ENCODE measurements at regions not wholly inside any gene's neighbourhood (a gene's known extent, or its start where the extent isn't known, plus 50 kb on each side); places are given as distances from the start of the nearest gene placed in this dataset.
A peak's percentile ranks its signal among the peaks of the same experiment; 100 is the strongest.

- no peak for DNase-seq (ENCODE audit: low read depth in 2 of 2)
Measured at GRCh38 chr14:95466506-95466905, 49.9 kb downstream of the SYNE3 start.

GRCh38 chr14:95465936-95466335 is 50.5 kb downstream of the SYNE3 start:
- no peak for DNase-seq (ENCODE audit: low read depth in 2 of 2)

DNA sequence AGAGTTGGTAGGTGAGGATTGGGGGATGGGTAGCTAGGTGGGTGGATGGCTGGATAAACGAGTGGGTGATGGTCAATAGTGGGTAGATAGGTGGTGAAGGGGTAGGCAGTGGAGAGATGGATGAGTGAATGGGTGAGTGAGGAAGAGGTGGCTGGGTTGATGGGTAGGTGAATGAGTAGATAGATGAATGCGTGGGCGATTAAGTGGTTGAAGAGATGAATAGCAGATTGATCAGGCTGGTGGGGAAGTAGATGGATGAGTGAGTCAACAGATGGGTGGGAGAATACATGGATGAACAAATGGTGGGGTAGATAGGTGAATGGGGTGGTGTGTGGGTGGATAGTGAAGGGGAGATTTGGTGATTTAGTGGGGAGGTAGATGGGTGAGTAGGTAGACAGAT is 51.1 kb downstream of the SYNE3 start:
- DNase-seq (ENCODE audit: low read depth in 2 of 2) = no peak

GRCh38 chr14:95464514-95464913 is 51.9 kb downstream of the SYNE3 start:
- no peak for DNase-seq (ENCODE audit: low read depth in 2 of 2)

GRCh38 chr14:95464103-95464502 is 52.3 kb downstream of the SYNE3 start:
- DNase-seq (ENCODE audit: low read depth in 2 of 2) = no peak

DNA sequence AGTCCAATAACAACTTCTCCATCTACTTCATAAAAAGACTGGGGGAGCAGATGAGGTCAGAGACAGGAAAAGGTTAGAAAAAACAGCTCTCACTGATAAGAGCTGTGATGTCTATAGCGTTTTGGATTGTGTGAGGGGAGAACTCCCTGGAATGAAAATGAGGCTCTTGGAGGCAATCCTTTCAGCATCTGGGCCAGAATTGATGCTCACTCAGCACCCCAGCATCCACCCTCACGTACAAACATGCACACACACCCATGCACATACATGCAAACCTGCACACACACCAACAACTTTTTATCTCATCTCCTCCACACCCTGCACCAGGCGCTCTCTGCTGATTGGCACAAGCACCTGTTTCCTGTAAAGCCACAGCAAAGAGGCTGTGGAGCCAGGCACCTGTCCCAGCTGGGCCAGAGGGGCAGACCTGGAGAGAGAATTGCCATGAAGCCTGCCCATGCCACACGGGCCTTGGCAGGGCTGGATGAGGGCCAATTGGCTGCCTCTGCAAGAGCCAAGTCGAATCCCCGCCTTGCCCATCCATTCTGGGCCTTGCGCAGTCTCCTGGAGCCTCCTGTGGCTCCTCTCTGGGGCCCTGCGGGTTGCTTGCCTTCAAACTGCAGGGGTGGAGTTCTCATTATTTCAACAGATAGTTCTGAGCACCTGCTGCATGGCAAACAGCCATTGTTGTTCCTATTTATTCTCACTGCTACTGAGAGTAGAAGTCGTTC is 53.1 kb downstream of the SYNE3 start:
- DNase-seq (ENCODE audit: low read depth in 2 of 2) = no peak

GRCh38 chr14:95462491-95462890 is 54.0 kb downstream of the SYNE3 start:
- no peak for DNase-seq (ENCODE audit: low read depth in 2 of 2)

- DNase-seq (ENCODE audit: low read depth in 2 of 2) = no peak
Measured at GRCh38 chr14:95460647-95461478, 55.6 kb downstream of the SYNE3 start.

DNA sequence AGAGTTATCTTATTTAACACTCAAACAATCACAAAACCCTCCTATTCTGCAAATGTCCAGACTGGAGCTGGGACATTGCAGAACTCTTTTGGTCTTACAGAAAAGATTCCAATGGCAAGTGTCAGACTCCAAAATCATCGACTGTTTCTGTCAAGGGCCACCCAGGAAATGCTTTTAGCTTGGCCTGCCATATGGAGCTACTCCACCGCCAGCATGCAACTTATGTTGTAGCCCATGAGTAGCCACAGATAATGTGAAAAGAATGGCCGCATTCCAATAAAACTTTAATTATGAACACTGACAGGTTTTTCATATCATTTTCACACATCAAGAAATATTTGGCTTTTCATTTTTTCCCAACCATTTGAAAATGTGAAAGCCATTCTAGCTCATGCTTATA is 57.5 kb downstream of the SYNE3 start:
- DNase-seq (ENCODE audit: low read depth in 2 of 2) = no peak

DNA sequence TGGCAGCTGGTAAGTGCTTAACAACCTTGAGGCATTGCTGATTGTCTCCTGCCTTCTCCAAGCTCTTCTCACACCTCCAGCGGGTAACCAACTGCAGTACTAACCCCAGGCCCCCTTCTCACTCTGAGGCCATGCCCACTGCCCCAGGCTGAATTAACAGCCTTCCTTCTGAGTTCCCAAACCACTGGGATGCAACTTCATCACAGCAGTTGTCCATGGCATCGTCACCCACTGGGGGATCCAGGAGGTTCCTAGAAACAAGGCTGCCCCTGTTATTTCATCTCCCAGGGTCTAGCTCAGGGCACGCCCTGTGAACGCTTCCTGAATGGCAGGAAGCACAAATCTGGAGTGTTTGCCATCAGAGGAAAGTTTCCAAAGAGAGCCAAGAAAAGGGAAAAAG is 58.0 kb downstream of the SYNE3 start:
- DNase-seq (ENCODE audit: low read depth in 2 of 2) = no peak

- DNase-seq (ENCODE audit: low read depth in 2 of 2) = no peak
Measured at GRCh38 chr14:95456281-95456680, 60.2 kb downstream of the SYNE3 start.

- DNase-seq (ENCODE audit: low read depth in 2 of 2) = no peak
Measured at GRCh38 chr14:95455246-95455645, 61.2 kb downstream of the SYNE3 start.

- DNase-seq (ENCODE audit: low read depth in 2 of 2) = no peak
Measured at GRCh38 chr14:95453713-95453980, 62.8 kb downstream of the SYNE3 start.

GRCh38 chr14:95452893-95453712 is 63.3 kb downstream of the SYNE3 start:
- no peak for DNase-seq (ENCODE audit: low read depth in 2 of 2)

GRCh38 chr14:95452176-95452892 is 64.1 kb downstream of the SYNE3 start:
- DNase-seq (ENCODE audit: low read depth in 2 of 2) = no peak

- no peak for DNase-seq (ENCODE audit: low read depth in 2 of 2)
Measured at GRCh38 chr14:95449131-95449530, 67.3 kb downstream of the SYNE3 start.

- no peak for DNase-seq (ENCODE audit: low read depth in 2 of 2)
Measured at GRCh38 chr14:95446470-95446869, 70.0 kb downstream of the SYNE3 start.

DNA sequence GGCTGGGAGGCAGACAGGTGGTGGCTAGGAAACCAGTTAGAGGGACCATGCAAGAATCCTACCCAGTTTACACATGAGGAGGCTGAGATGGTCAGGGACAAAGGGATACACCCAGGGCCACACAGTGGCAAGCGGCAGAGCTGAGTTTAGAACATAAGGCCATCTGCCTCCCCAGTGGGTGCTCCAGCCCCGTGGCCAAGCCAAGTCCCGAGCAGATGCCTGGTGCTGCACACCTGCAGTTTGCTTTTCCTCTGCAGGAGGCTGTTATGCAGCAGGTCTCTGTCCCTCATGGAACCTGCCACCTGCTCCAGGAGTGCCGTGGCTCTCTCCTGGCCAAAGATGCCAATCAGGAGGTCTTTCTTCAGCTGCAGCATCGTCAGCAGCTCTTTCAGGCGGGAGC is 70.8 kb downstream of the SYNE3 start:
- DNase-seq (ENCODE audit: low read depth in 2 of 2) = no peak

DNA sequence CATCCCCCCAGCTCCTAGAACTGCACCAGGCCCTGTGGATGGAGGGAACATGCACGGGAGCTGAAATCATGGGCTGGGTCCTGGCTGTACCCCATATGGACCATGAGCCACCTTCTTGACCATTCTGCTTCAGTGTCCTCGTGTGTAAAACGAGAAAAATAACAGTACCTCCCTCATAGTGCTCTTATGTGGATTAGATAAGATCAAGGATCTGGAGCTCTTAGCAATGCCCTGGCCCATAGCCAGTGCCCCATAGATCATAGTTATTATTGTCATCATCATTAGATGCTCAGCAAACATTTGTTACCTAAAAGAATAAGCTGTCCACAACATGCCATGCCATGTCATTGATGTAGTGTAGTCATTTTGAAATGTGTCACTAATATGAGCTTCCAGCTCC is 71.3 kb downstream of the SYNE3 start:
- no peak for DNase-seq (ENCODE audit: low read depth in 2 of 2)

DNA sequence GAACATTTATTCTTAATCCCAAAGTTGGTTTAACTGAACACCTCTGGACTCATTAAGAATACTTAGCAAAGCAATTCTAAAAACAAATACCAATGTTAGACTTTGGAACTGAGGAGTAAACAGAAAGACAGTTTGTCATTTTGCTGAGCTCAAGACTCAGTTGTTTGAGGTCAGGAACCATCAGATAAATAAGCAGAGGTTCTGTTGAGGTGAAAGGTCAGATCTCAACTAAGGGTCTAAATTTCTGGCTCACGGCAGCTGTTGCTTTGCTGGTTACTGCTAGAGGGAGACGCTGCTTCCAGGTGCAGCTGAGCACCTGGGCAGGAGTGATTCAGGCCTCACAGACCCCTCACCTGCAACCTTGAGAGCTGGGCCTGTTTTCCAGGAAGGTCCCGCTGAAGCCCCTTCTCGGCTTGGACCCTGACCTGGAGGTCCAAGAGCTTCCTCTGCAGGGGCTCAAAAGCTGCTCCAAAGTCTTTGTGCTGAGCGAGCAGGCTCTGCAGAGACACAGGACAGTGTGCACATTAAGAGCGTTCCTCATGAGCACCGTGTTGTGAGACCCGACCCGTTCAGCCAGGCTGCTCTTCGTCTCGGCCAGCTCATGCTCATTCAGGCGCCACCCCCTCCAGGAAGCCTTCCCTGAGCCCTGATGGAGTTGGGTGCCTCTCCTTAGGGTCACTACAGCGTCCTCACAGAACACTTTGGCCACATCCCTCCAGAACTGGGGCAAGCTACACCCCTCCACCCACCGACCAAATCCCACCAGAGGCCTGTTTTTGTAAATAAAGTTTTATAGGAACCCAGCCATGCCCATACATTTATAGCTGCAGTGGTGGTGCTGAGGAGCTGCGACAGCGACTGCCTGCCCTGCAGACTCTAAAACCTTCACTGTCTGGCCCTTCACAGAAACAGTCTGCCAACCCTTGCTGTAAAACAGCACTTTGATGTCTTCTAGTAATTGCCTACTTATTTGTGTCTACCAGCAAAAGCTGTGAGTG is 72.0 kb downstream of the SYNE3 start:
- DNase-seq (ENCODE audit: low read depth in 2 of 2) = no peak

GRCh38 chr14:95442633-95443021 is 73.8 kb downstream of the SYNE3 start:
- peak; percentile 56 to 69 for DNase-seq (ENCODE audit: low read depth in 2 of 2)
